WI38 (cell line): ENCODE measurements at regions not wholly inside any gene's neighbourhood (a gene's known extent, or its start where the extent isn't known, plus 50 kb on each side); places are given as distances from the start of the nearest gene placed in this dataset.
"Not testable (repeated sequence)": the region's sequence is repeated elsewhere in the genome, so short reads cannot be mapped to it uniquely, and the experiment has no call there.

Source experiments
- H3K4me3 ChIP-seq: 2 replicates; pipeline ENCODE4 v1.5.1; 2011; ENCODE audit warnings: low read depth, mild to moderate bottlenecking, control low read depth, low read length
- TF ChIP-seq, protein P1 (sequence below): IDR thresholded peaks from 2 replicates; pipeline ENCODE4 v1.5.1; 2012; ENCODE audit warnings: low read depth, mild to moderate bottlenecking, control low read depth, low read length

DNA sequence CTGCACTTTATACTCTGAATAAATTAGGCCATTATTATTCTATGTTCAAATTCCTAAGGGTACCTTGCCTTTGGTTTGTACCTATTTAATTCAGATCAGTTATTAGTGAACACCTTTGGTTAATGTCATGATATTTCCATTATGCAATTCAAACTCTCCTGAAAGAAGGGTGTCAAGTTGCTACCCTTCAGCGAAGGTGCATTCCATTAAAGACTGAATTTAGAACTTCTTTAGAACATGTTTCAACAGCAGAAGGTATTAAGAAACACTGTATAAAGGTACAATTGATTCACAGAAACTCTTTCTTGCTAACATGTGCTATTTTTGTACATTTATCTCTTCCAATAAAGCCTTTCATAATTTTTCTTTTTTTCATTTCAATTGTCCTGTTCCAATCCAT, 1545.4 kb upstream of the PCDH10 start:
- TF ChIP-seq, protein P1, sequence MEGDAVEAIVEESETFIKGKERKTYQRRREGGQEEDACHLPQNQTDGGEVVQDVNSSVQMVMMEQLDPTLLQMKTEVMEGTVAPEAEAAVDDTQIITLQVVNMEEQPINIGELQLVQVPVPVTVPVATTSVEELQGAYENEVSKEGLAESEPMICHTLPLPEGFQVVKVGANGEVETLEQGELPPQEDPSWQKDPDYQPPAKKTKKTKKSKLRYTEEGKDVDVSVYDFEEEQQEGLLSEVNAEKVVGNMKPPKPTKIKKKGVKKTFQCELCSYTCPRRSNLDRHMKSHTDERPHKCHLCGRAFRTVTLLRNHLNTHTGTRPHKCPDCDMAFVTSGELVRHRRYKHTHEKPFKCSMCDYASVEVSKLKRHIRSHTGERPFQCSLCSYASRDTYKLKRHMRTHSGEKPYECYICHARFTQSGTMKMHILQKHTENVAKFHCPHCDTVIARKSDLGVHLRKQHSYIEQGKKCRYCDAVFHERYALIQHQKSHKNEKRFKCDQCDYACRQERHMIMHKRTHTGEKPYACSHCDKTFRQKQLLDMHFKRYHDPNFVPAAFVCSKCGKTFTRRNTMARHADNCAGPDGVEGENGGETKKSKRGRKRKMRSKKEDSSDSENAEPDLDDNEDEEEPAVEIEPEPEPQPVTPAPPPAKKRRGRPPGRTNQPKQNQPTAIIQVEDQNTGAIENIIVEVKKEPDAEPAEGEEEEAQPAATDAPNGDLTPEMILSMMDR = no peak
- no peak overlapping the region for H3K4me3 ChIP-seq

DNA sequence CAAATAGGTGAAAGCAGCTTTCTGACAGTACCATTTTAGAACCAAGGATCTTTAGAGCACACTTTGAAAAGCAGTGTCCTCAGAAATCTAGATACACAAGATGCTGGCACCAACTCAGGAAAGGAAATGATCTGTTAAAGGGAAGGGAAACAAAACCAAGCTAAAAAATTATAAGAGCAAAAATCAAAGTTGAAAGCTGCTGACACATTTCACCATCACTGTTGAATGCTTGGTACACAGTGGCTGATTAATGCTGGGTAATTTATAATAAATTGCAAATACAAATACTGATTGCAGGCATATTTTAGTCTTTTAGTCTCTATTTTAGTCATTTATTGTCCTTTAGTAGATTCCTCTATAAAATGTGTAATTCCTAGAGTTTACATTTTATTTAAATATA, 1540.1 kb upstream of the PCDH10 start:
- H3K4me3 ChIP-seq = no peak overlapping the region
- TF ChIP-seq, protein P1 = no peak

DNA sequence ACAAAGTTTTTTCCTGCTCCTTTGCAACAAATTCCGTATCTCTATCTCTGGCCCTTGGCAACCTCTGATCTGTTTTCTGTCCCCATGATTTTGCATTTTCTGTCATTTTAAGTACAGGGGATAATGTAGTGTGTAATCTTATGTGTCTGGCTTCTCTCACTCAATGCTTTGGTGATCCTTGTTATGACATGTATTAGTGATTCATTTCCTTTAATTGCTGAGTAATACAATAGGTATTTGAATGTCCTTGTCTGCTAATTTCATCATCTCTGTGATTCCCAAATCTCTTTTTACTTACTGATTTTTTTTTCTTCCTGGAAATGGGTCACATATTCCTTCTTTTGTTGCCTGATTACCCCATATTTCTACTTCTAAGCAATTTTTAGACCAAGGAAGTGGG, 1538.6 kb upstream of the PCDH10 start:
- H3K4me3 ChIP-seq = not testable (repeated sequence)

DNA sequence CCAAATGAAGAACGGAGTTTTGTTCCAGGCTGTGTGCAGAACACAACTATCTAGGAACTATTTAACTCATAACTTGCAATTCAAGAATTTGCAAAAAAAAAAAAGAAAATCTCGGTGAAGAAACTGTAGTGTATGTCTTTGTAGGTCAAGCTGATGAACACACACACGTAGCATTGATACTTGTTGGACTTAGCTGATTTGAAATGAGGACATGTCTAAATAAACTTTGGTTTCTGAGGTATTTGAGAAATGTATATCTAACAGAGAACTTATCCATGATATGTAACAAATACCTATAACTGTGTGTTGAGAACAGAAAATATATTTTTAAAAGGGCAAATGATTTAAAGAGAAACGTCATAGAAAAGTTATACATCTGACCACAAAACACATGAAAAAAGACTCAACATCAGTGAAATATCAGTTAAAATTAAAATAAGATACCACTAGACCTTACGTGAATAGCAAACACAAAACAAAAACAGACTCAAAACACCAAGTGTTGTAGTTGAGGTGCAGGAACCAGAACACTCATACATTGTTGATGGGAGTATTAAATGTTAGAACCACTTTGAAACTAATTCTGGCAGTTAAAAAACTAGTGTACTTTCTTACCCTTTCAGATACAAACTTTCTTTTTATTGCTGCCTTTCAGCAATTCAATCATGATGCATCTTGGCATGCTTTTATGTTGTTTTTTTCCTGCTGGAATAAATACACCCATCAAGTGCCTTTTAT, 1535.8 kb upstream of the PCDH10 start:
- no peak overlapping the region for H3K4me3 ChIP-seq
- TF ChIP-seq, protein P1 = no peak

DNA sequence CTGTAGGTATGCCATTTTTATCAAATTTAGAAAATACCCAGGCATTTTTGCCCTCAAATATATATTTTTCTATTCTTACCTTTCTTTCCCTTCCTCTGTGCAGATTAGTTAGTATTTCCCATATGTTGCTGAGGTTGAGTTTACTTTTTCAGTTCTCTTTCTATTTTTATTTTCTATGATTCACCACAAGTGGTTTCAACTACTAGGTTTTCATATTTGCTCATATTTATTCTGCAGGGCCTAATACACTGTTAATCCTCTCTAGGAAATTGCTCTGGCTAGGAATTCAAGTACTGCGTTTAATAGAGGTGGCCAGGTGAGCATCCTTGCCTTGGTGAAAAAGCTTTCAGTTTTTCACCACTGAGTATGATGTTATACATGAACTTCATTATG, 1535.3 kb upstream of the PCDH10 start:
- H3K4me3 ChIP-seq = no peak overlapping the region
- TF ChIP-seq, protein P1 = no peak

DNA sequence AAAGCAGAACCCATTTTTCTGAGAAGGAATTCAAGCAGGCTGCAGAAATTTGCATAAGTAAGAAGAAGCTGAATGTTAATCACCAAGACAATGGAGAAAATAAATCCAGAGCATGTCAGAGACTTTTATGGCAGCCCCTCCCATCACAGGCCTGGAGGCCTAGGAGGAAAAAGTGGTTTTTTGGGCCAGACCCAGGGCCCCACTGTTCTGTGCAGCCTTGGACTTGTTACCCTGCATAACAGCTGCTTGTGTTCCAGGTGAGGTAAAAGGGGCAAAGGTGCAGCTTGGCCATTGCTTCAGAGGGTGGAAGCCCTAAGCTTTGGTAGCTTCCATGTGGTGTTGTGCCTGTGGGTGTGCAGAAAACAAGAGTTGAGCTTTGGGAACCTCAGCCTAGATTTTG, 1516.2 kb upstream of the PCDH10 start:
- TF ChIP-seq, protein P1 = no peak
- H3K4me3 ChIP-seq = no peak overlapping the region

DNA sequence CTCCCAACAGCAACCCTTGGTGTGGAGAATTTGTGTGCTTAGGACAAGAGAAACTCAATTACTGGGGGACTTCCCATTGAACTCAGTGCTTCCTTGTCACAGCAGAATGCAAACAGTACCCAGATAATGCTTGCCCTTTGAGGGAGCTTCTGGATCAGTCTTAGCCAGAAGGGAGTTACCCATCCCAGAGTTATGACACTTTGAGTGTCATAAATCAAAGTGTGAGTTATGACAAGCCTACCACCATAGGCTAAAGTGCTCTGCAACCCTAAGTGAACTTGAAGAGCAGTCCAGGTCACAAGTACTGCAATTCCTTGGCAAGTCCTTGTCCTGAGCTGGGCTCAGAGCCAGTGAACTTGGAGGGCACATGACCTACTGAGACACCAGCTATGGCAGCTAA, 1513.9 kb upstream of the PCDH10 start:
- TF ChIP-seq, protein P1 = no peak

DNA sequence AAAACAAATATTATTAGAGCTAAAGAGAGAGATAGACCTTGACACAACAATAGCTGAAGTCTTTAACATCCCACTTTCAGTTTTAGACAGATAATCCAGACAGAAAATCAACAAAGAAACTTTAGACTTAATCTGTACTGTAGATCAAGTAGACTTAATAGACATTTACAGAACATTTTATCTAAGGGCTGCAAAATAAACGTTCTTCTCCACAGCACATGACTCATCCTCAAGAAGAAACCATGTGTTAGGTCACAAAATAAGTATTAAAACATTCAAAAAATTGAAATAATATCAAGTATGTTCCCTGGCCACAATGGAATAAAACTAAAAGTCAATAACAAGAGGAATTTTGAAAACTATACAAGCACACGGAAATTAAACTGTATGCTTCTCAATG, 1510.3 kb upstream of the PCDH10 start:
- TF ChIP-seq, protein P1 = no peak
- H3K4me3 ChIP-seq = no peak overlapping the region

More for the DNA sequence above, 1513.9 kb upstream of the PCDH10 start:
- H3K4me3 ChIP-seq = no peak overlapping the region
